Stomach (tissue), 4 donors: ENCODE measurements at regions not wholly inside any gene's neighbourhood (a gene's known extent, or its start where the extent isn't known, plus 50 kb on each side); places are given as distances from the start of the nearest gene placed in this dataset.

Experiments used
- EP300 ChIP-seq: sonication (generic); formaldehyde crosslinking; IDR thresholded peaks from one replicate; pipeline ENCODE4 v1.6.1; 2017; ENCODE audit warnings: antibody characterized with exemption
- TF ChIP-seq, protein P1 (sequence below), 7 experiments: fragments of 450-650 bp in 4 of 7; fragments of 200-600 bp in 3 of 7; sonication (generic) in 3 of 7; IDR thresholded peaks; one replicate each; pipeline ENCODE4 v1.5.1; 2016 to 2019; ENCODE audit warnings: antibody characterized with exemption in 7 of 7, control low read depth in 2 of 7, mild to moderate bottlenecking in 1 of 7

DNA sequence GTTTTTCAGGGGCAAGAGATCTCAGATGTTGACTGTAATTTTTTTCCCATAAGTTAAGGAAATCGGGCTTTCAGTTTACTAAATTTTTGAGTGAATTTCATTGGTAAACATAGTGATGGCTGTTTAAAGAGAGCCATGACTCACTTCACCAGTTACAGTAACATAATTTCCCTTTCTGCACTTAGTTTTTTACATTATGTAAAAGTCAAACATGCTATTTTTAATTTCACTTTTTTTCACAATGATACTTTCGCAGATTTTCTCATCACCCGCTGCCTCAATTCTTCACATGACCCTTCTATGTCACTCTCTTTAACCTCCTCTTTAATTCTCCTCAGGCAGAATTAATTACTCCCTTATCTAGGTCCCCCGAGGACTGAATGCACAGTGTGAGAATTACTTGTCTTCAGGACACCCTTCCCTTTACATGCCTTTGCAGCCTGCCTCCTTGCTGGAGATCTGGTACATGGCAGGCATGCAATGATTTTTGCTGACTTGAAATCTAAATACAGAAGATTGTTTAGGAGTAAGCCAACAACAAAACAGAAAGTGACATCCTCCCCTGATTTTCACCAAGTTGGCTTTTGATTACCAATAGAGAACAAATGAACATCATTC lies 217.5 kb upstream of the S1PR3 start:
- TF ChIP-seq, protein P1, sequence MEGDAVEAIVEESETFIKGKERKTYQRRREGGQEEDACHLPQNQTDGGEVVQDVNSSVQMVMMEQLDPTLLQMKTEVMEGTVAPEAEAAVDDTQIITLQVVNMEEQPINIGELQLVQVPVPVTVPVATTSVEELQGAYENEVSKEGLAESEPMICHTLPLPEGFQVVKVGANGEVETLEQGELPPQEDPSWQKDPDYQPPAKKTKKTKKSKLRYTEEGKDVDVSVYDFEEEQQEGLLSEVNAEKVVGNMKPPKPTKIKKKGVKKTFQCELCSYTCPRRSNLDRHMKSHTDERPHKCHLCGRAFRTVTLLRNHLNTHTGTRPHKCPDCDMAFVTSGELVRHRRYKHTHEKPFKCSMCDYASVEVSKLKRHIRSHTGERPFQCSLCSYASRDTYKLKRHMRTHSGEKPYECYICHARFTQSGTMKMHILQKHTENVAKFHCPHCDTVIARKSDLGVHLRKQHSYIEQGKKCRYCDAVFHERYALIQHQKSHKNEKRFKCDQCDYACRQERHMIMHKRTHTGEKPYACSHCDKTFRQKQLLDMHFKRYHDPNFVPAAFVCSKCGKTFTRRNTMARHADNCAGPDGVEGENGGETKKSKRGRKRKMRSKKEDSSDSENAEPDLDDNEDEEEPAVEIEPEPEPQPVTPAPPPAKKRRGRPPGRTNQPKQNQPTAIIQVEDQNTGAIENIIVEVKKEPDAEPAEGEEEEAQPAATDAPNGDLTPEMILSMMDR (IDR thresholded peaks at IDR 0.05) = no peak
- TF ChIP-seq EP300 = no peak
